Stimulated activated CD4-positive, alpha-beta T cell treated with anti-CD3 and anti-CD28 coated beads, TNF-alpha, amount 100 ng/mL, for 48 hours (primary cell): ENCODE measurements at regions not wholly inside any gene's neighbourhood (a gene's known extent, or its start where the extent isn't known, plus 50 kb on each side); places are given as distances from the start of the nearest gene placed in this dataset.

Experiments used
- DNase-seq, 3 donors: peaks; one replicate each; pipeline ENCODE4 v3.0.0-alpha.2; 2020; ENCODE audit warnings: low read depth in 3 of 3

GRCh38 chr12:98059659-98060343 lies 455.6 kb upstream of the TMPO start:
- DNase-seq: no peak

- DNase-seq: no peak
Measured at GRCh38 chr12:98060411-98060810, 455.0 kb upstream of the TMPO start.

GRCh38 chr12:98062464-98063245 lies 452.7 kb upstream of the TMPO start:
- no peak for DNase-seq

GRCh38 chr12:98064501-98064900 lies 450.9 kb upstream of the TMPO start:
- DNase-seq: no peak

GRCh38 chr12:98067795-98068194 lies 447.6 kb upstream of the TMPO start:
- DNase-seq: no peak

GRCh38 chr12:98073610-98074009 lies 441.8 kb upstream of the TMPO start:
- no peak for DNase-seq

- no peak for DNase-seq
Measured at GRCh38 chr12:98074286-98074685, 441.1 kb upstream of the TMPO start.

GRCh38 chr12:98084391-98084790 lies 431.0 kb upstream of the TMPO start:
- no peak for DNase-seq

- no peak for DNase-seq
Measured at GRCh38 chr12:98085046-98085755, 430.2 kb upstream of the TMPO start.

GRCh38 chr12:98090731-98091130 lies 424.7 kb upstream of the TMPO start:
- no peak for DNase-seq

- DNase-seq: no peak
Measured at GRCh38 chr12:98096436-98096835, 419.0 kb upstream of the TMPO start.

- no peak for DNase-seq
Measured at GRCh38 chr12:98106031-98106683, 409.2 kb upstream of the TMPO start.

- DNase-seq: no peak
Measured at GRCh38 chr12:98109266-98109665, 406.1 kb upstream of the TMPO start.

GRCh38 chr12:98110536-98110935 lies 404.9 kb upstream of the TMPO start:
- DNase-seq: no peak

- no peak for DNase-seq
Measured at GRCh38 chr12:98113548-98113947, 401.8 kb upstream of the TMPO start.

GRCh38 chr12:98121963-98122362 lies 393.4 kb upstream of the TMPO start:
- DNase-seq: no peak

- DNase-seq: no peak
Measured at GRCh38 chr12:98123021-98123461, 392.3 kb upstream of the TMPO start.

- DNase-seq: no peak
Measured at GRCh38 chr12:98126637-98127335, 388.6 kb upstream of the TMPO start.

- no peak for DNase-seq
Measured at GRCh38 chr12:98127336-98127679, 388.1 kb upstream of the TMPO start.

- DNase-seq: no peak
Measured at GRCh38 chr12:98127854-98128253, 387.5 kb upstream of the TMPO start.

GRCh38 chr12:98136544-98136943 lies 378.8 kb upstream of the TMPO start:
- DNase-seq: no peak

- DNase-seq: no peak
Measured at GRCh38 chr12:98137278-98137677, 378.1 kb upstream of the TMPO start.
